Hepatocyte (in vitro differentiated cells): ENCODE measurements at regions not wholly inside any gene's neighbourhood (a gene's known extent, or its start where the extent isn't known, plus 50 kb on each side); places are given as distances from the start of the nearest gene placed in this dataset.

ENCODE experiments used
- DNase-seq: peaks from one replicate; pipeline ENCODE4 v3.0.0-alpha.2; 2016; ENCODE audit warnings: low spot score
- H2AFZ ChIP-seq: fragments of 200-600 bp; sonication (generic); 2 replicates; pipeline ENCODE4 v1.6.0; 2016; ENCODE audit warnings: antibody characterized with exemption, mild to moderate bottlenecking
- H3K27ac ChIP-seq: fragments of 200-600 bp; sonication (generic); 2 replicates; pipeline ENCODE4 v1.5.1; 2016; ENCODE audit warnings: mild to moderate bottlenecking
- H3K27me3 ChIP-seq: fragments of 200-600 bp; sonication (generic); 2 replicates; pipeline ENCODE4 v1.6.1; 2016
- H3K36me3 ChIP-seq: fragments of 200-600 bp; sonication (generic); replicated peaks from 2 replicates; pipeline ENCODE4 v1.5.1; 2016; ENCODE audit warnings: low read depth; ENCODE audit not compliant: insufficient read depth
- H3K4me1 ChIP-seq: fragments of 200-600 bp; sonication (generic); 2 replicates; pipeline ENCODE4 v1.5.1; 2016; ENCODE audit warnings: mild to moderate bottlenecking, moderate library complexity; ENCODE audit not compliant: insufficient read depth
- H3K4me2 ChIP-seq: fragments of 200-600 bp; sonication (generic); 2 replicates; pipeline ENCODE4 v1.6.0; 2016
- H3K4me3 ChIP-seq: fragments of 200-600 bp; sonication (generic); 2 replicates; pipeline ENCODE4 v1.5.1; 2016; ENCODE audit warnings: mild to moderate bottlenecking
- H3K79me2 ChIP-seq: fragments of 200-600 bp; sonication (generic); 2 replicates; pipeline ENCODE4 v1.6.0; 2017; ENCODE audit warnings: mild to moderate bottlenecking
- H3K9me2 ChIP-seq: fragments of 200-600 bp; sonication (generic); replicated peaks from 2 replicates; pipeline ENCODE4 v1.6.0; 2017; ENCODE audit warnings: mild to moderate bottlenecking; ENCODE audit not compliant: insufficient read depth
- H3K9me3 ChIP-seq: fragments of 200-600 bp; sonication (generic); 2 replicates; pipeline ENCODE4 v1.5.1; 2016; ENCODE audit warnings: low read depth, mild to moderate bottlenecking
- H4K20me1 ChIP-seq: fragments of 200-600 bp; sonication (generic); 2 replicates; pipeline ENCODE4 v1.6.0; 2016; ENCODE audit warnings: mild to moderate bottlenecking; ENCODE audit not compliant: insufficient read depth, poor library complexity, severe bottlenecking
- CTCF ChIP-seq: fragments of 200-600 bp; sonication (generic); IDR thresholded peaks from 2 replicates; pipeline ENCODE4 v1.5.1; 2016; ENCODE audit warnings: antibody characterized with exemption, mild to moderate bottlenecking; ENCODE audit not compliant: poor library complexity
- EZH2 ChIP-seq: fragments of 200-600 bp; sonication (generic); IDR thresholded peaks from 2 replicates; pipeline ENCODE4 v1.6.1; 2016; ENCODE audit warnings: antibody characterized with exemption, mild to moderate bottlenecking, borderline replicate concordance
- EZH2phosphoT487 ChIP-seq: fragments of 200-600 bp; sonication (generic); IDR thresholded peaks from one replicate; pipeline ENCODE4 v1.6.1; 2018; ENCODE audit warnings: antibody characterized with exemption, mild to moderate bottlenecking, low read depth, moderate library complexity; ENCODE audit not compliant: unreplicated experiment, severe bottlenecking
- WGBS: methylation state at CpG from one replicate; pipeline ENCODE4 v1.1.6; 2016; ENCODE audit warnings: low lambda C conversion rate; ENCODE audit errors: missing lambda C conversion rate; 5-methylcytosine and 5-hydroxymethylcytosine counted together

- no peaks in the 10 kb centered on the region for H3K27me3 ChIP-seq
- H3K9me3 ChIP-seq = peaks cover 8% of the 10 kb centered on the region
- no peaks in the 10 kb centered on the region for H3K79me2 ChIP-seq
- H3K36me3 ChIP-seq = no peaks in the 10 kb centered on the region
- no peak overlapping the region for H2AFZ ChIP-seq
- WGBS = 96% methylated on average over 1 of the region's 1 CpG
- TF ChIP-seq EZH2 (no peak), CTCF (no peak), EZH2phosphoT487 (no peak)
- H3K4me2 ChIP-seq = no peak overlapping the region
- peaks cover 9% of the 10 kb centered on the region for H3K4me1 ChIP-seq
- no peak for DNase-seq
- H3K4me3 ChIP-seq = no peak overlapping the region
- H3K9me2 ChIP-seq = no peaks in the 10 kb centered on the region
- H3K27ac ChIP-seq = no peak overlapping the region
- H4K20me1 ChIP-seq = no peaks in the 10 kb centered on the region
Observed at GRCh38 chr4:119721878-119722277, 93.3 kb upstream of the PDE5A start.

DNA sequence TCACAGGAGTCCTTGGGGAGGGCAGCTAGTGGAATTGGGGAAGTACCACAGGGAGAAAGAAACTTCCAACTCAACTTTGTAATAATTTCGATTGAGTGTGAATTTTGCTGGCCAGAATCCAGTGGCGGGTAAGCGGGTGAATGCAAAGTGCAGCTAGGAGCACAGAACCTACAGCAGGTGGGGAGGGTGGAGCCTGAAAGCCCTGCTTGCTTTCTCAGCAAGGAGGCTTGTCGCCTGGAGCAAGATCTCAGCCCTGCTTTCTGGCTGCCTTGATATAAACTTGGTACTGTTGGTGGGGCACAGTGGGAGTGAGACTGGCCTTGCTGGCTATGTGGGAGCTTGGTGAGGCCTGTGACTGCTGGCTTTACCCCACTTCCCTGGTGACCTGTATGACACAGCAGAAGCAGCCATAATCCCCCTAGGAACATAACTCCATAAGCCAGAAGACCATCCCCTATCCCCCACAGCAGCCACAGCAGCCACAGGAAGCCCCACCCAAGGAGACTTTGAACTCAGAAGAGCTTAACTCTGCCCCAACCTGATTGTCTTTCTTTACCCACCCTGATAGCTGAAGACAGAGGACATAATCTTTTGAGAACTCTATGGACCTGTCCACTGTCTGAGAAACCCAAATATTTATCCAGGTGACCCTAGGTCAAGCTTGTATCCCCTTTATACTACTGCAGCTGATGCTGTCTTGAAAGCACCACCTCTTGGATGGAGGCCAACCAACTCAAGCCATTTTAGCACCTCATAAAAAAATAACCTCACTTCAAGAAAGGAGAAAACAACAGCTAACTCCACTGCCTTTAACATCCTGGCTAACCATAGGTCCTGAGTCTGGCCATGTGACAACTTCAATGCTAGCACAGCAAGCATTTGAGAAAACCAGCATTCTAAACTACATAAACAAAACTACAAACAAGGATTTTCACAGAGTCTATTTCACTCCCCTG is 87.2 kb upstream of the PDE5A start:
- no peaks in the 10 kb centered on the region for H3K4me1 ChIP-seq
- no peak for TF ChIP-seq EZH2
- TF ChIP-seq EZH2phosphoT487 = no peak
- TF ChIP-seq CTCF = no peak

DNA sequence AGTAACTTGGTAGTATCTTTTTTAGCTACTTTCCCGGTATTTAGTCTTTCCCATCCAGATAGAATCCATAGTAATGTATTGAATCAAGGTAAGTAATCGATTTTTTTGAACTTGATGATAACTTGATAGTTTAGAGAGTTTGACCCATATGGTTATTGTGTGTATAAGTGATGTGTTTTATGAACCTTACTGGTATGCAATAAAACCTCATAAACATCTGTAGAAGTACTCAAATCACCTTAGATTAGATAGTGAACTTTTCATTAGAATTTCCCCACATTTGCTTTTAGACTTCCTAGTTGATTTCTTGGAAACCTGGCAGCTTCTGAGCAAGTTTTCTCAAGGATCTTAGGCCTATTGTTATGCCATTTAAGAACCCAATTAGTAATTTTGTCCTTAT is 80.8 kb upstream of the PDE5A start:
- DNase-seq = no peak
- H3K4me3 ChIP-seq = no peak overlapping the region
- no peaks in the 10 kb centered on the region for H3K9me2 ChIP-seq
- no peak overlapping the region for H2AFZ ChIP-seq
- no peaks in the 10 kb centered on the region for H3K79me2 ChIP-seq
- no peak overlapping the region for H3K4me2 ChIP-seq
- H3K9me3 ChIP-seq = no peaks in the 10 kb centered on the region
- no peaks in the 10 kb centered on the region for H3K27me3 ChIP-seq
- no peaks in the 10 kb centered on the region for H4K20me1 ChIP-seq
- 83% methylated on average over 2 of the region's 2 CpGs for WGBS
- H3K4me1 ChIP-seq = peaks cover 12% of the 10 kb centered on the region
- H3K27ac ChIP-seq = no peak overlapping the region
- no peak for TF ChIP-seq EZH2phosphoT487
- no peaks in the 10 kb centered on the region for H3K36me3 ChIP-seq

More for the DNA sequence above, 87.2 kb upstream of the PDE5A start:
- no peak overlapping the region for H3K4me2 ChIP-seq
- WGBS = 88% methylated on average over 4 of the region's 4 CpGs
- H4K20me1 ChIP-seq = no peaks in the 10 kb centered on the region
- H3K9me3 ChIP-seq = peaks cover 8% of the 10 kb centered on the region
- H3K79me2 ChIP-seq = no peaks in the 10 kb centered on the region
- H3K27me3 ChIP-seq = no peaks in the 10 kb centered on the region
- no peak overlapping the region for H3K4me3 ChIP-seq
- DNase-seq = no peak
- H3K27ac ChIP-seq = no peak overlapping the region
- H3K36me3 ChIP-seq = no peaks in the 10 kb centered on the region
- H3K9me2 ChIP-seq = no peaks in the 10 kb centered on the region
- H2AFZ ChIP-seq = no peak overlapping the region

- WGBS = 61% methylated on average over 3 of the region's 3 CpGs
- Histone ChIP-seq H3K4me2 (no peak overlapping the region), H3K79me2 (no peaks in the 10 kb centered on the region), H3K27me3 (no peaks in the 10 kb centered on the region), H3K9me3 (no peaks in the 10 kb centered on the region), H2AFZ (no peak overlapping the region), H4K20me1 (no peaks in the 10 kb centered on the region), H3K4me1 (peaks cover 12% of the 10 kb centered on the region), H3K4me3 (no peak overlapping the region), H3K9me2 (no peaks in the 10 kb centered on the region), H3K27ac (peak overlapping the region; percentile 4), H3K36me3 (no peaks in the 10 kb centered on the region)
- TF ChIP-seq EZH2phosphoT487 (no peak), CTCF (no peak), EZH2 (no peak)
- peak; percentile 40 for DNase-seq
Observed at GRCh38 chr4:119707336-119707735, 78.7 kb upstream of the PDE5A start.
